Bronchial epithelial cell (primary cell): ENCODE measurements at regions not wholly inside any gene's neighbourhood (a gene's known extent, or its start where the extent isn't known, plus 50 kb on each side); places are given as distances from the start of the nearest gene placed in this dataset.

Experiments used
- DNase-seq: peaks from one replicate; pipeline ENCODE4 v3.0.0-alpha.2; 2010; ENCODE audit warnings: low read depth
- FAIRE-seq: peaks from 2 replicates; lab custom pipeline; 2011; peaks lifted over from hg19 to GRCh38; lab: Jason Lieb, UNC
- H3K27me3 ChIP-seq: 2 replicates; pipeline ENCODE4 v1.5.1; 2011; ENCODE audit warnings: low read length; ENCODE audit not compliant: control insufficient read depth, insufficient read depth
- H3K36me3 ChIP-seq: 2 replicates; pipeline ENCODE4 v1.5.1; 2011; ENCODE audit warnings: low read length; ENCODE audit not compliant: control insufficient read depth, insufficient read depth
- H3K4me3 ChIP-seq: 2 replicates; pipeline ENCODE4 v1.5.1; 2011; ENCODE audit warnings: mild to moderate bottlenecking, low read depth, low read length, control low read depth
- CTCF ChIP-seq: IDR thresholded peaks from 2 replicates; pipeline ENCODE4 v1.5.1; 2011; ENCODE audit warnings: mild to moderate bottlenecking, moderate library complexity, low read length, control low read depth, inconsistent platforms; ENCODE audit not compliant: insufficient read depth, severe bottlenecking

DNA sequence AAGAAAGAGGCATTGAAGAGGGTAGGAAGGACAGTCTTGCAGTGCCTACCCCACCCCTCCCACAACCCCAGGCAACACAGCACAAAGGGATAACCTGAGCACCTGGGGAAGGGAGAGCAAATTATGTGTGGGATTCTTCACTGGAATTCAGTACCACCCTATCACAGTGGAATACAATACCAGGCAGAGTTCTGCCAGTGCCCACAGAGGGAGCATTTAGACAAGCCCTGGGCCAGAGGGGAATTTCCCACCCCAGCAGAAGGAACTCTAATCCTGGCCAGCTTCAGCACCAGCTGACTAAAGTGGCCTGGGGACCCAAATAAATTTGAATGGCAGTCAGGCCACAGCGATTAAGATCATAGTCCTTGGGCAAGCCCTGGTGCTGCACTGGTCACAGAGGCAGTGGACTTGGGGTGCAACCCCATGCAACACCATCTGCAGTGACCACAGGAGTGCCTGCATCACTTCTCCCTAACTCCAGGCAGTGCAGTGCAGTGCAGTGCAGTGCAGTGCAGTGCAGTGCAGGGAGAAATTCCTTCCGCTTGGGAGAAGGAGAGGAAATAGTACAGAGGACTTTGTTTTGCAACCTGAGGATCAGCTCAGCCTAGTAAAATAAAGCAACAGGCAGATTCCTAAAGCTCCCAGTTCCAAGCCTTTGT lies 147.8 kb upstream of the SRD5A2 start:
- H3K4me3 ChIP-seq = no peak overlapping the region
- peak; percentile 55 for FAIRE-seq

GRCh38 chr2:31726457-31726856 lies 145.7 kb upstream of the SRD5A2 start:
- no peaks in the 10 kb centered on the region for H3K36me3 ChIP-seq
- DNase-seq (no peak), FAIRE-seq (no peak)
- no peaks in the 10 kb centered on the region for H3K27me3 ChIP-seq
- no peak overlapping the region for H3K4me3 ChIP-seq
- no peak for TF ChIP-seq CTCF

More for the DNA sequence above, 147.8 kb upstream of the SRD5A2 start:
- TF ChIP-seq CTCF = no peak
- H3K27me3 ChIP-seq = no peaks in the 10 kb centered on the region
- no peak for DNase-seq
- H3K36me3 ChIP-seq = no peaks in the 10 kb centered on the region

GRCh38 chr2:31725444-31725843 lies 144.7 kb upstream of the SRD5A2 start:
- TF ChIP-seq CTCF = no peak
- DNase-seq (no peak), FAIRE-seq (no peak)
- Histone ChIP-seq H3K36me3 (no peaks in the 10 kb centered on the region), H3K4me3 (no peak overlapping the region), H3K27me3 (no peaks in the 10 kb centered on the region)

DNA sequence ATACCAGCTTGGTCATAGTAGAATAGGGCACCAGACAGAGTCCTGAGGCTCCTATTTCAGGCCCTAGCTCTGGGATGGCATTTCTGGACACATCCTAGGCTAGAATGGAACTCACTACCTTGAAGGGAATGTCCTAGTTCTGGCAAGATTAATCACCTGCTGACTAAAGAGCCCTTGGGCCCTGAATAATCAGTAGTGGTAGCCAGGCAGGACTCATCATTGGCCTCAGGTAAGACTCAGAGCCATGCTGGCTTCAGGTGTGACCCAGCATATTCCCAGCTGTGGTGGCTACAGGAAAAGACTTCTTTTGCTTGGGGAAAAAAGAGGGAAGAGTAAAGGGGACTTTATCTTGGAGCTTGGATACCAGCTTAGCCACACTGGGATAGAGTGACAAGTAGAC lies 131.0 kb upstream of the SRD5A2 start:
- Histone ChIP-seq H3K4me3 (no peak overlapping the region), H3K36me3 (no peaks in the 10 kb centered on the region), H3K27me3 (no peaks in the 10 kb centered on the region)
- FAIRE-seq (no peak), DNase-seq (peak; percentile 33)
- TF ChIP-seq CTCF = no peak

DNA sequence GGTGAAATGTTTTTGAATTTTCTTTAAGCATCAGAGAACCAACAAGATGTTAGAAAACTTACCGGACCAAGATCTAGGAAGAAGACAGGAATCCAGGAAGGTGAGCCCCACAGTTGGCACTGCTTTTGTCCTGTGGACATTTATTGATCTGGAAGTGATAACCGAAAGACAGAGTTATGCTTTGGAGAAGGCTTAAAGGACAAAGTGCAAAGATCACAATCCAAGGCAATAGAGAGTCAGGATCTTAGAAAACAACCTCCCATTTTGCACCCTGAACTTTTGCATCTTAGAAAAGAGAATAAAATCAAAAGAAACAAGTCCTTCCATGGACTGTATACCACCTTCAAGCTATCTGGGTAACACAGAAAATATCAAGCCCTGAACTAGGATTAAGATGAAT lies 129.4 kb upstream of the SRD5A2 start:
- Histone ChIP-seq H3K4me3 (no peak overlapping the region), H3K36me3 (no peaks in the 10 kb centered on the region), H3K27me3 (no peaks in the 10 kb centered on the region)
- no peak for TF ChIP-seq CTCF
- DNase-seq (no peak), FAIRE-seq (no peak)

GRCh38 chr2:31707992-31708391 lies 127.3 kb upstream of the SRD5A2 start:
- no peak for TF ChIP-seq CTCF
- DNase-seq = no peak
- FAIRE-seq = no peak
- H3K4me3 ChIP-seq = no peak overlapping the region
- H3K36me3 ChIP-seq = no peaks in the 10 kb centered on the region
- H3K27me3 ChIP-seq = no peaks in the 10 kb centered on the region
